Ovary (tissue), 3 donors: ENCODE measurements at regions not wholly inside any gene's neighbourhood (a gene's known extent, or its start where the extent isn't known, plus 50 kb on each side); places are given as distances from the start of the nearest gene placed in this dataset.

ENCODE experiments used
- EP300 ChIP-seq: sonication (generic); formaldehyde crosslinking; IDR thresholded peaks from one replicate; pipeline ENCODE4 v1.6.1; 2017; ENCODE audit warnings: antibody characterized with exemption
- TF ChIP-seq, protein P1 (sequence below), 3 donors: fragments of 450-650 bp in 2 of 3; fragments of 200-600 bp in 1 of 3; IDR thresholded peaks; one replicate each; pipeline versions ENCODE4 v1.5.1 to v1.8.0; 2016 to 2022; ENCODE audit warnings: antibody characterized with exemption in 3 of 3, mild to moderate bottlenecking in 1 of 3
- donor health status: DM: no; HTN: no; CAD: no.

DNA sequence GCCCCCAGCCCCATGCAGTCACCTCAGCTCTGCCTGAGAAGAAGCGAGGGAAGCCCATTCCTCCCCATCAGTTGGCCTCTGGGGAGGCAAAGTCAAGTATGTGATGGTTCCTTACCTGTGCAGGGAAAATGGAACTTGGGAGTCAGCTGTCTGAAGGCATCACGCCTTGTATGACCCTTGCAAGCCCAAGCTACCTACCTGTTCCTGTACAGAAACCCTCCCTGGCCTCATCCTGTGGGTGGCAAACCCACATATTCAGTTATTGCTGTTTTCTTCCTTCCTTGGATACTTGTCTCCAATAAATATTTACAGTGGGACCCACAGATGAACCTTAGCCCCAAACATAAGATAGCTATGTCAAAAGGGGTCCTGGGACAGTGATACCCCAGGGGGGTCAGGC lies 92.2 kb upstream of the MLN start:
- TF ChIP-seq EP300, result no peak
- TF ChIP-seq, protein P1, sequence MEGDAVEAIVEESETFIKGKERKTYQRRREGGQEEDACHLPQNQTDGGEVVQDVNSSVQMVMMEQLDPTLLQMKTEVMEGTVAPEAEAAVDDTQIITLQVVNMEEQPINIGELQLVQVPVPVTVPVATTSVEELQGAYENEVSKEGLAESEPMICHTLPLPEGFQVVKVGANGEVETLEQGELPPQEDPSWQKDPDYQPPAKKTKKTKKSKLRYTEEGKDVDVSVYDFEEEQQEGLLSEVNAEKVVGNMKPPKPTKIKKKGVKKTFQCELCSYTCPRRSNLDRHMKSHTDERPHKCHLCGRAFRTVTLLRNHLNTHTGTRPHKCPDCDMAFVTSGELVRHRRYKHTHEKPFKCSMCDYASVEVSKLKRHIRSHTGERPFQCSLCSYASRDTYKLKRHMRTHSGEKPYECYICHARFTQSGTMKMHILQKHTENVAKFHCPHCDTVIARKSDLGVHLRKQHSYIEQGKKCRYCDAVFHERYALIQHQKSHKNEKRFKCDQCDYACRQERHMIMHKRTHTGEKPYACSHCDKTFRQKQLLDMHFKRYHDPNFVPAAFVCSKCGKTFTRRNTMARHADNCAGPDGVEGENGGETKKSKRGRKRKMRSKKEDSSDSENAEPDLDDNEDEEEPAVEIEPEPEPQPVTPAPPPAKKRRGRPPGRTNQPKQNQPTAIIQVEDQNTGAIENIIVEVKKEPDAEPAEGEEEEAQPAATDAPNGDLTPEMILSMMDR (IDR thresholded peaks at IDR 0.05), result no peak
